Left lobe of liver (tissue), 2 donors: ENCODE measurements at regions not wholly inside any gene's neighbourhood (a gene's known extent, or its start where the extent isn't known, plus 50 kb on each side); places are given as distances from the start of the nearest gene placed in this dataset.

Source experiments
- ATAC-seq: fragments of 200-7000 bp; cut with Tn5 transposase; one replicate; pipeline ENCODE4 v1.9.1; 2020; ENCODE audit warnings: mild to moderate bottlenecking, moderate library complexity
- DNase-seq: peaks from one replicate; pipeline ENCODE4 v3.0.0-alpha.2; 2020; ENCODE audit warnings: low spot score
- donor health status: DM: no; HTN: no; CAD: no; lungs with moderate emphysema.
- donor health status: DM: no; HTN: yes; CAD: no.

DNA sequence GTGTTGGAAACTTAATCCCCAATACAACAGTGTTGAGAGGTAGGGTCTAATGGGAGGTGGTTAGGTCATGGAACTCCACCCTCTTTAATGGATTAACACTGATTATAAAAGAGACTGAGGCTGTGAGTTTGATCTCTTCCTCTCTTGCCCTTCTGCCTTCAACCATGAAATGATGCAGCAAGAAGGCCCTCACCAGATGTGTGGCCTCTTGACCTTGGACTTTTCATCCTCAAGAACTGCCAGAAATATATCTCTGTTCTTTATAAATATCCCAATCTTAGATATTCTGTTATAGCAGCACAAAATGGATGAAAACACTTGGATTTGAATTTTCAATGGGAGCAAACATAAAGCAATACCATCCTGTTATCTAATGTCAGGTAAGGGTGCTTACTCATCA, 67.6 kb downstream of the NMUR2 start:
- DNase-seq, result no peak

DNA sequence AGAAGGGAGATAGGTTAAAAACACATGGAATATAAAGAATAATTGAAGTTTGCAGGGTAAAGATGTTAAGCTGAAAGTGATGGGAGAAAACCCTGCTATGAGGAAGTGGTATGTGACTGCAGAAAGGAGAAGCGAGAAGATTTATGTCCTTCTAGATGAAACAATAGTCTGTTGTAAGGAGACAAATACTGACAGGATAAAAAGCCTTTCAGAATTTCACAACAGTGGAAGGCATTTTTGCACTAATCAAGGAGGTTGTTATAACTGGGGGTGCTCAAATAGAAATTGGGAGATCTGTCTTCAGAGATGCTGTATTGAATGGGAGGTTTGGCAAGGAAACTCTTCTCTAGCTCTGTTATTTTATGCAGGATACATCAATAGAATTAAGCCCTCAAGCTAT, 69.6 kb downstream of the NMUR2 start:
- no peak for ATAC-seq
- no peak for DNase-seq

More for the DNA sequence above, 67.6 kb downstream of the NMUR2 start:
- no peak for ATAC-seq

- no peak for ATAC-seq
Observed at GRCh38 chr5:152332716-152333460, 72.2 kb downstream of the NMUR2 start.

DNA sequence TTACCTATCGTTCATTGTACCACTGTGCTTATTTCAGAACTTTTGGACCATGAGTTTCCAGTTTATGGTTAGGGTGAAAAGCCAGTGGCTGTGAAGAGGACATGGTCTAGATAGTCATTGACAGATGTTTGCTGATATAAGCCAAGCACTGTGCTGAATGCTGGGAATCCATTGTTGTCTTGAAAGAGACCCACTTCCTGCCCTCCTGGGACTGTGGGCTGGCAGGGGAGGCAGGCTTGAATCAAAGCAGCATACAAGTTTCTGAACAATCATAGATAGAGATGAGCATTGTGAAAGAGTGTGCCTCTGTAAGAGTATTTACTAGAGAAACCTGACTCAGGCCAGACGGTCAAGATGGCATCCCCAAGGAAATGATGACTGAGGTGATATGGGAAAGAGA, 73.4 kb downstream of the NMUR2 start:
- no peak for ATAC-seq
- no peak for DNase-seq

More at GRCh38 chr5:152332716-152333460, 72.2 kb downstream of the NMUR2 start:
- DNase-seq, result no peak

GRCh38 chr5:152331006-152331405, 74.1 kb downstream of the NMUR2 start:
- ATAC-seq (no peak), DNase-seq (no peak)

DNA sequence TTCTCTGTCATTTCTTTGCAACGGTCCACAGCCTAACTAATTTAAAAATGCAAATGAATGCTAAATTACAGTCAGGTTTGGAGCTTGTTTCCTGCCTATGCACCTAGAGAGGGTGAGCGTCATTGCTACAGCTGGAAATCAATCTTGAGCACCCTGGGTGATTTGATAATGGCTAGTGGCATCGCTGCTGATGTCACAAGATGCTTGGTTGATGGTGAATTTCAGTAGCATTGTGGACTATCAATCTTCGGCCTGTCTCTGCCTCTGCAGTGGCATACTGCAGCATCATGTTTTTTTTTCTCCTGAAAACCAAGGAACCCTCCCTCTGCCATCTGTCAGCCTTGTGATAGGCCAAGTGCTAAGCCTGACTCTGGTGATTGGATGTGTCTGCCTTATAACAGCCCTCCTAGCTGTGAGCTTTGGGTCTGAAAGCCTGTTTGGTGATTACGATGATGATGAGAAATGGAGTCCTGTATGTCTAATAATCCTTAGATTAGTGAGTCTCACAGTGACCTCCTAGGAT, 75.3 kb downstream of the NMUR2 start:
- ATAC-seq, result no peak
- DNase-seq, result no peak

DNA sequence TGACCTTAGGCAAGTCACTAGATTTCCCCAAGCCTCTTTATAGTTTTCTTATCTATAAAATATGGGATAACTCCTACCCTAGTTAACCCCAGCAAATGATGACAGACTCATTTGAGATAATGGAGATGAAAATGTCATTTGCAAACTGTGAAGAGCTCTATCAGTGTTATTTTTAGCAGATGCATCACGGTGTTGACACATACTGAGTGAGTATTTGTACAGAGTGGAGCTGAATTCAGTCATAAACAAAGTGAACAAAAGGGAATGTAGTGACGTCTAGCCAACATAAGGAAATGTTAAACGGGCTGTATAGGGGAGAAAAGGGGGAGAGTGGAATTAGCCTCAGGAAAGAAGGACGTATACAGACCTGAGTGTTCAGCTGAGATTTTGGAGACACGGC, 75.9 kb downstream of the NMUR2 start:
- no peak for ATAC-seq
- no peak for DNase-seq

- ATAC-seq (no peak), DNase-seq (no peak)
Observed at GRCh38 chr5:152315942-152316341, 89.1 kb downstream of the NMUR2 start.

DNA sequence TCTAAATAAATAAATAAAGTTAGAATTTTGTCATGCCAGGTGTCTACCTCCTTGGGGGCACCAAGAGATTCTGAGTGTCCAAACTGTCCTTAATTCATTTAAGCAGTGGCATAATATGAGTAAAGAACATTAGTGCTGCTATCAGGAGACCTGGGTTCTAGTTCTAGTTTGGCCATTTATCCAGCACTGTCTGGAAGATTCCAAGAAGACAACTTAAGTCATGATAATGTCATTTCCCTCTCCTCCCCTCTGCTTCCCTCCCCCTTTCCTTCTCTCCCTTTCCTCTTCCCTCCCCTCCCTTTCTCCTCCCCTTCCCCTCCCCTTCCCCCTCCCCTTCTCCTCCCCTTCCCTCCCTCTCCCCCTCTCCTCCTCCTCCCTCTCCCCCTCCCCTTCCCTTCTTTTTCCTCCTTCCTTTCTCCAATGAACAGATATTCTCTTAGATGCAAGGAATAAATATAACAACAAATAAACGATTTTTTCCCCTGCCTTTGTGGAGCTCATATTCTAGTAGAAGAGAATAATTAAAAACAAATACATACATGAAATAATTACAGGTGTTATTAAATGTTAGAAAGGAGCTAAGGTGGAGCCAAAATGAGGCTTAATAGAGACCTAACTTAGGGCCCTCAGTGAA, 90.8 kb downstream of the NMUR2 start:
- DNase-seq, result no peak
- ATAC-seq, result no peak

- ATAC-seq (no peak), DNase-seq (no peak)
Observed at GRCh38 chr5:152309926-152310450, 95.1 kb downstream of the NMUR2 start.

- DNase-seq (no peak), ATAC-seq (no peak)
Observed at GRCh38 chr5:152306386-152306785, 98.7 kb downstream of the NMUR2 start.

- DNase-seq (no peak), ATAC-seq (no peak)
Observed at GRCh38 chr5:152305525-152305924, 99.6 kb downstream of the NMUR2 start.

DNA sequence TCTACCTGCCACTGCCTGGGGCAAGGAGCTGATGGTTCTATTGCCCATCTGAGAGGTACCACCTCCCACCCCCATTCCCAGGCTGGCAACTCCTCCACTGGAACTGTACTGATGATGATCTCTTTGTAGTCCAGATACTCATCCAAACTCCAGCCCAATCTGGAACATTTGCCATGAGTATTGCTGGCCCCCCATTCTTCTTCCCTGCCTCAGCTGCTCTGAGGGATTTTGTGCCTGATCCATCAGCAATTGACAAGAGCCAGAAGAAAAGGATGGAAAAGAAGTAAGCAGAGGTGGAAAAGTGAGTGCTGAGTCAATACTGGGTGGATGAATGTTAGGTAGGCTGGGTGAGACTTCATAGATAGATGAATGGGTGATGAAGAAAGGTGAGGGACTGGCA, 101.2 kb downstream of the NMUR2 start:
- DNase-seq (no peak), ATAC-seq (no peak)

GRCh38 chr5:152297866-152298265, 107.2 kb downstream of the NMUR2 start:
- no peak for DNase-seq
- ATAC-seq, result no peak

GRCh38 chr5:152293189-152293588, 111.9 kb downstream of the NMUR2 start:
- ATAC-seq (no peak), DNase-seq (no peak)

DNA sequence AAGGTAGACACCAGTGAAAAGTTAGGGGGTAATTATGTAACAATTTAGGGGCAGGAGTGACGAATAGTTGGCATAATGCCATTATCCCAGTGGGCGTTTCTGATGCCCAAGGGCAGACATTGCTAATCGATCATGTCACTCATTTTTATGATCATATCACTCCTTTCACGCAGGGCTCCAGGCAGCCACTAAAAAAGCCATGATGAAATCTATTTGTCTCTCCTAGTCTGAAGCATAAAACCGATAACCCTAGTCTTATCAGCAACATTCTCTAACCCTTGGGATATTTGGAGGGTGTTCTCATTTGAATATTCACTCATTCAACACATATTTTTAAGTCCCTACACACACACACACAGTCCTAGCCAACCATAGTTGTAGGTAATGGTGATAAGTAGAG, 114.9 kb downstream of the NMUR2 start:
- DNase-seq (no peak), ATAC-seq (no peak)

DNA sequence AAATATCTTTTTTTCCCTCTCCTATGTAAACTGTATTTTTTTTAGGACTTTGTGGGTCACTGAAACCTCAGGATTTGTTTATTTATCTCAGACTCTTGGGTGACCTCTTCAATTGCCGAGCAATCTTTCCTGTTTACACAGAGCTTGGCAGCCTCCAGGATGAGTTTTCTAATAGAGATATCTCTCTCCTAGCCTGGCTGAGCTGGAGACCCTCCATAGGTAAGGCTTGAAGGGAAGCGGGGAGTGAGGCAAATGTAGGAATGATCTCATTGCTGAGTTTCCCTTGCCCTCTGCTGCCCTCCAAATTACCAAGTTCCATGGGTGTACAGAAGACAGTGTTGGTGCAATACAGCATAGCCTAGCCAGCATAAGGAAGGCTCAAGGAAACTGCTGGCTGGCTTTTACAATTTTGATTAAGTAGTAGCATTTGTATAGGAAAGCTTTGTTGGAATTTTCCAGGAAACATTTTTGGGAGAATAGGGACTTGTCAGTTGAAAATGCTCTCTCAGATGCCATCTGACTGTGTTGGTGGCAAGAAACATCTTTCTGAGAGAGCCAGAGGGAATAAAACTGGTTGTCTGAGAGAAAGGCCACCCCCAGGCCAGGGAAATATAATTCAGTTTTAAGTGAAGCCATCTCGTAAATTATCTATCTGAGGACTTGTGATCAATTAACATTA, 116.0 kb downstream of the NMUR2 start:
- DNase-seq, result no peak
- ATAC-seq, result peak; percentile 67

GRCh38 chr5:152288499-152288898, 116.6 kb downstream of the NMUR2 start:
- no peak for DNase-seq
- no peak for ATAC-seq

- no peak for ATAC-seq
- DNase-seq, result no peak
Observed at GRCh38 chr5:152285764-152286163, 119.3 kb downstream of the NMUR2 start.

GRCh38 chr5:152282331-152282730, 122.7 kb downstream of the NMUR2 start:
- ATAC-seq, result no peak

DNA sequence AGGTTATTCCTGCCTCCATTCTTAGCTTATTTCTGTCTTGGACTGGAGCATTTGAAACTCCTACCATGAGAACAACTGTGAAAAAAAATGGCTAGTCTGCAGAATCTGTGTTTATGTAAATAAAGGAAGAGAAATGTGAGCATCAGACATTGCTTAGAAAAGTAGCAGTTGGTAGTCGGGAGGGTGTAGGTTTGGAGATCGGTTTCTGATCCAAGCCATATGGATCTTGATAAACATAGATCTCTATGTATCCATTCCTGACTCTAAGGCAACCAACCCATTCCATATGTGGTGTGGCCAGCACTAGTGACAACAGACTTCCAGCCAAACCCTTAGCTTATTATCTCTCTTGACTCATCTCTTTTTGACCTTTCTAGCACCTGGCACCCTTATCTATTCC, 127.1 kb downstream of the NMUR2 start:
- ATAC-seq (no peak), DNase-seq (no peak)

More at GRCh38 chr5:152282331-152282730, 122.7 kb downstream of the NMUR2 start:
- no peak for DNase-seq

DNA sequence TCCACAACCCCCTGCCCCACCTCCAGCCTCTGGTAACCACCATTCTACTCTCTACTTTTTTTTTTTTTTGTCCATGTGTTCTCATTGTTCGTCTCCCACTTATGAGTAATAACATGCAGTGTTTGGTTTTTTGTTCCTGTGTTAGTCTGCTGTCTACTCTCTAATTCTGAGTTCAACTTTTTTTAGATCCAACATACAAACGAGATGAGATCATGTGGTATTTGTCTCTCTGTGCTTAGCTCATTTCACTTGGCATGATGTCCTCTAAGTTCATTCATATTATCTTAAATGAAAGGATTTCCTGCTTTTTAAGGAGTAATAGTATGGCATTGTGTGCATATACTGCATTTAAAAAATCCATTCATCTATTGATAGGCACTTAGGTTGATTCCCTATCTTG, 130.9 kb downstream of the NMUR2 start:
- DNase-seq (no peak), ATAC-seq (no peak)
